HepG2 (cell line): ENCODE measurements at regions not wholly inside any gene's neighbourhood (a gene's known extent, or its start where the extent isn't known, plus 50 kb on each side); places are given as distances from the start of the nearest gene placed in this dataset.

Experiments
- DZIP1 ChIP-seq: sonication (generic); formaldehyde crosslinking; IDR thresholded peaks from 2 replicates; pipeline ENCODE4 v1.5.0; 2020; ENCODE audit warnings: mild to moderate bottlenecking, missing genetic modification reagents
- KDM2A ChIP-seq: sonication (generic); formaldehyde crosslinking; IDR thresholded peaks from 2 replicates; pipeline ENCODE4 v1.4.0; 2020; ENCODE audit warnings: low read depth, missing genetic modification reagents, borderline replicate concordance
- KLF9 ChIP-seq: IDR thresholded peaks from 2 replicates; pipeline ENCODE4 v1.6.1; 2016; ENCODE audit warnings: low read depth
- MLXIP ChIP-seq: sonication (generic); formaldehyde crosslinking; IDR thresholded peaks from 2 replicates; pipeline ENCODE4 v1.9.0; 2021; ENCODE audit warnings: missing genetic modification reagents, borderline replicate concordance
- SNAPC4 ChIP-seq: sonication (generic); formaldehyde crosslinking; IDR thresholded peaks from 2 replicates; pipeline ENCODE4 v1.4.0; 2020; ENCODE audit warnings: mild to moderate bottlenecking, missing genetic modification reagents
- WIZ ChIP-seq: sonication (generic); formaldehyde crosslinking; IDR thresholded peaks from 2 replicates; pipeline ENCODE4 v1.5.1; 2020; ENCODE audit warnings: mild to moderate bottlenecking, missing genetic modification reagents
- ZEB1 ChIP-seq: IDR thresholded peaks from 2 replicates; pipeline ENCODE4 v1.6.1; 2012; ENCODE audit warnings: mild to moderate bottlenecking, low read depth, inconsistent platforms; ENCODE audit not compliant: insufficient replicate concordance
- ZNF232 ChIP-seq: sonication (generic); formaldehyde crosslinking; IDR thresholded peaks from 2 replicates; pipeline ENCODE4 v1.4.0; 2020; ENCODE audit warnings: missing genetic modification reagents, borderline replicate concordance
- ZNF337 ChIP-seq: sonication (generic); formaldehyde crosslinking; IDR thresholded peaks from 2 replicates; pipeline ENCODE4 v1.5.1; 2020; ENCODE audit warnings: missing genetic modification reagents, low read depth, mild to moderate bottlenecking, borderline replicate concordance
- ZNF451 ChIP-seq: sonication (generic); formaldehyde crosslinking; IDR thresholded peaks from 2 replicates; pipeline ENCODE4 v1.5.0; 2020; ENCODE audit warnings: mild to moderate bottlenecking, missing genetic modification reagents
- ZNF883 ChIP-seq: sonication (generic); formaldehyde crosslinking; IDR thresholded peaks from 2 replicates; pipeline ENCODE4 v1.5.1; 2020; ENCODE audit warnings: mild to moderate bottlenecking, missing genetic modification reagents; ENCODE audit errors: not compliant biosample characterization
- ZUFSP ChIP-seq: sonication (generic); formaldehyde crosslinking; IDR thresholded peaks from 2 replicates; pipeline ENCODE4 v1.9.0; 2021; ENCODE audit warnings: missing genetic modification reagents, mild to moderate bottlenecking, borderline replicate concordance

GRCh38 chr20:50389808-50390684 lies 120.1 kb upstream of the PTPN1 start (continued):
- TF ChIP-seq SNAPC4 (peak; percentile 59; the same call in 1 of the 2 replicates), ZNF451 (CRISPR knock-in tag) (no peak), DZIP1 (CRISPR knock-in tag) (no peak), KDM2A (peak; percentile 53), ZNF883 (peak; percentile 20), ZUFSP (no peak), WIZ (CRISPR knock-in tag) (no peak), KLF9 (no peak; the same call in 1 of the 2 replicates), ZNF337 (CRISPR knock-in tag) (peak; percentile 88; the same call in 1 of the 2 replicates), ZEB1 (peak; percentile 99), ZNF232 (CRISPR knock-in tag) (no peak; the same call in 1 of the 2 replicates), MLXIP (CRISPR knock-in tag) (peak; percentile 85)
